ENCODE measurements at regions not wholly inside any gene's neighbourhood (a gene's known extent, or its start where the extent isn't known, plus 50 kb on each side); places are given as distances from the start of the nearest gene placed in this dataset.

- no peak for TF ChIP-seq CTCF (IDR thresholded peaks at IDR 0.05; ENCODE audit: low read length)
- no peak for TF ChIP-seq EZH2 (IDR thresholded peaks at IDR 0.05; ENCODE audit: borderline replicate concordance, low read length)
Observed at GRCh38 chr22:22086501-22087158, 104.0 kb upstream of the TOP3B start.

All from OCI-LY1 (cell line).